H1 (cell line): ENCODE measurements at regions not wholly inside any gene's neighbourhood (a gene's known extent, or its start where the extent isn't known, plus 50 kb on each side); places are given as distances from the start of the nearest gene placed in this dataset.

Experiments
- CEBPB ChIP-seq: IDR thresholded peaks from 2 replicates; pipeline ENCODE4 v1.6.1; 2012; ENCODE audit warnings: low read depth, low read length
- SIX5 ChIP-seq: IDR thresholded peaks from 2 replicates; pipeline ENCODE4 v1.6.1; 2011; ENCODE audit warnings: mild to moderate bottlenecking, low read depth, low read length
- TF ChIP-seq, protein P1 (sequence below): fragments of 300-600 bp; sonication (generic); IDR thresholded peaks from 2 replicates; pipeline ENCODE4 v1.7.1; 2012; ENCODE audit warnings: low read length, moderate library complexity, mild to moderate bottlenecking, inconsistent platforms; ENCODE audit not compliant: insufficient replicate concordance

DNA sequence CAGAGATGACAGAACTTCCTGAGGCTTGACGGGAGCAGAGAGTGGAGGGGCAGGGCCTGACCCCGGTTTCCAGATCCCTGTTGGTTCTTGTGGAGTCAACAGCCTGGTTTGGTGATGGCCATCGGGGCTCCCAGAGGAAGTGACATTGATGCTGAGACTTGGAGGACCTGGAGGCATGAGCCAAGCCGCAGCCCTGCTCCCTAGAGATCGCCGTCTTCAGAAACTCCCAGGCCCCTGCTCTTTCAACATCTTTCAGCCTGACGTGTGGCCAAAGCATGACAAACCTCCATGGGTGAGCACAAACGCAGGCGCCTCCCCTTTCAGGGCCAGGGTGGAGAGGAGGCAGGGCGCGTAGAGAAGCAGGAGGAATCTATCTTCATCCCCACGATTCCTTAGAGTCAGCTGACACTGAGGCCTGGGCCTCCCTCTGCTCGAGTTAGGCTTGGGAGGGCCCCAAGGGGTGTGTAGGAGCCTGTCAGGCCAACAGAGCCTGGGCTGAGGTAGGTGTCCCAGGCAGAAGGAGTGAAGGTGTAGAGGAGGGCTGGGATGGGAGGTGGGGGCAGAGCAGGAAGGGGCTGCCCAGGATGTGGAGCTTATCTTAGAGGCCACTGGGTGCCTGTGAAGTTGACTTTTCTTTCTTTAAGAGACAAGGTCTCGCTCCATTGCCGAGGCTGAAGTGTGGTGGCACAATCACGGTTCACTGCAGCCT is 56.1 kb upstream of the MED9 start (continued):
- TF ChIP-seq, protein P1, sequence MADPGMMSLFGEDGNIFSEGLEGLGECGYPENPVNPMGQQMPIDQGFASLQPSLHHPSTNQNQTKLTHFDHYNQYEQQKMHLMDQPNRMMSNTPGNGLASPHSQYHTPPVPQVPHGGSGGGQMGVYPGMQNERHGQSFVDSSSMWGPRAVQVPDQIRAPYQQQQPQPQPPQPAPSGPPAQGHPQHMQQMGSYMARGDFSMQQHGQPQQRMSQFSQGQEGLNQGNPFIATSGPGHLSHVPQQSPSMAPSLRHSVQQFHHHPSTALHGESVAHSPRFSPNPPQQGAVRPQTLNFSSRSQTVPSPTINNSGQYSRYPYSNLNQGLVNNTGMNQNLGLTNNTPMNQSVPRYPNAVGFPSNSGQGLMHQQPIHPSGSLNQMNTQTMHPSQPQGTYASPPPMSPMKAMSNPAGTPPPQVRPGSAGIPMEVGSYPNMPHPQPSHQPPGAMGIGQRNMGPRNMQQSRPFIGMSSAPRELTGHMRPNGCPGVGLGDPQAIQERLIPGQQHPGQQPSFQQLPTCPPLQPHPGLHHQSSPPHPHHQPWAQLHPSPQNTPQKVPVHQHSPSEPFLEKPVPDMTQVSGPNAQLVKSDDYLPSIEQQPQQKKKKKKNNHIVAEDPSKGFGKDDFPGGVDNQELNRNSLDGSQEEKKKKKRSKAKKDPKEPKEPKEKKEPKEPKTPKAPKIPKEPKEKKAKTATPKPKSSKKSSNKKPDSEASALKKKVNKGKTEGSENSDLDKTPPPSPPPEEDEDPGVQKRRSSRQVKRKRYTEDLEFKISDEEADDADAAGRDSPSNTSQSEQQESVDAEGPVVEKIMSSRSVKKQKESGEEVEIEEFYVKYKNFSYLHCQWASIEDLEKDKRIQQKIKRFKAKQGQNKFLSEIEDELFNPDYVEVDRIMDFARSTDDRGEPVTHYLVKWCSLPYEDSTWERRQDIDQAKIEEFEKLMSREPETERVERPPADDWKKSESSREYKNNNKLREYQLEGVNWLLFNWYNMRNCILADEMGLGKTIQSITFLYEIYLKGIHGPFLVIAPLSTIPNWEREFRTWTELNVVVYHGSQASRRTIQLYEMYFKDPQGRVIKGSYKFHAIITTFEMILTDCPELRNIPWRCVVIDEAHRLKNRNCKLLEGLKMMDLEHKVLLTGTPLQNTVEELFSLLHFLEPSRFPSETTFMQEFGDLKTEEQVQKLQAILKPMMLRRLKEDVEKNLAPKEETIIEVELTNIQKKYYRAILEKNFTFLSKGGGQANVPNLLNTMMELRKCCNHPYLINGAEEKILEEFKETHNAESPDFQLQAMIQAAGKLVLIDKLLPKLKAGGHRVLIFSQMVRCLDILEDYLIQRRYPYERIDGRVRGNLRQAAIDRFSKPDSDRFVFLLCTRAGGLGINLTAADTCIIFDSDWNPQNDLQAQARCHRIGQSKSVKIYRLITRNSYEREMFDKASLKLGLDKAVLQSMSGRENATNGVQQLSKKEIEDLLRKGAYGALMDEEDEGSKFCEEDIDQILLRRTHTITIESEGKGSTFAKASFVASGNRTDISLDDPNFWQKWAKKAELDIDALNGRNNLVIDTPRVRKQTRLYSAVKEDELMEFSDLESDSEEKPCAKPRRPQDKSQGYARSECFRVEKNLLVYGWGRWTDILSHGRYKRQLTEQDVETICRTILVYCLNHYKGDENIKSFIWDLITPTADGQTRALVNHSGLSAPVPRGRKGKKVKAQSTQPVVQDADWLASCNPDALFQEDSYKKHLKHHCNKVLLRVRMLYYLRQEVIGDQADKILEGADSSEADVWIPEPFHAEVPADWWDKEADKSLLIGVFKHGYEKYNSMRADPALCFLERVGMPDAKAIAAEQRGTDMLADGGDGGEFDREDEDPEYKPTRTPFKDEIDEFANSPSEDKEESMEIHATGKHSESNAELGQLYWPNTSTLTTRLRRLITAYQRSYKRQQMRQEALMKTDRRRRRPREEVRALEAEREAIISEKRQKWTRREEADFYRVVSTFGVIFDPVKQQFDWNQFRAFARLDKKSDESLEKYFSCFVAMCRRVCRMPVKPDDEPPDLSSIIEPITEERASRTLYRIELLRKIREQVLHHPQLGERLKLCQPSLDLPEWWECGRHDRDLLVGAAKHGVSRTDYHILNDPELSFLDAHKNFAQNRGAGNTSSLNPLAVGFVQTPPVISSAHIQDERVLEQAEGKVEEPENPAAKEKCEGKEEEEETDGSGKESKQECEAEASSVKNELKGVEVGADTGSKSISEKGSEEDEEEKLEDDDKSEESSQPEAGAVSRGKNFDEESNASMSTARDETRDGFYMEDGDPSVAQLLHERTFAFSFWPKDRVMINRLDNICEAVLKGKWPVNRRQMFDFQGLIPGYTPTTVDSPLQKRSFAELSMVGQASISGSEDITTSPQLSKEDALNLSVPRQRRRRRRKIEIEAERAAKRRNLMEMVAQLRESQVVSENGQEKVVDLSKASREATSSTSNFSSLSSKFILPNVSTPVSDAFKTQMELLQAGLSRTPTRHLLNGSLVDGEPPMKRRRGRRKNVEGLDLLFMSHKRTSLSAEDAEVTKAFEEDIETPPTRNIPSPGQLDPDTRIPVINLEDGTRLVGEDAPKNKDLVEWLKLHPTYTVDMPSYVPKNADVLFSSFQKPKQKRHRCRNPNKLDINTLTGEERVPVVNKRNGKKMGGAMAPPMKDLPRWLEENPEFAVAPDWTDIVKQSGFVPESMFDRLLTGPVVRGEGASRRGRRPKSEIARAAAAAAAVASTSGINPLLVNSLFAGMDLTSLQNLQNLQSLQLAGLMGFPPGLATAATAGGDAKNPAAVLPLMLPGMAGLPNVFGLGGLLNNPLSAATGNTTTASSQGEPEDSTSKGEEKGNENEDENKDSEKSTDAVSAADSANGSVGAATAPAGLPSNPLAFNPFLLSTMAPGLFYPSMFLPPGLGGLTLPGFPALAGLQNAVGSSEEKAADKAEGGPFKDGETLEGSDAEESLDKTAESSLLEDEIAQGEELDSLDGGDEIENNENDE = no peak
- TF ChIP-seq SIX5 (no peak), CEBPB (no peak)
